22Rv1 (cell line): ENCODE measurements at regions not wholly inside any gene's neighbourhood (a gene's known extent, or its start where the extent isn't known, plus 50 kb on each side); places are given as distances from the start of the nearest gene placed in this dataset.

Experiments
- H3K27ac ChIP-seq: fragments of 450-650 bp; 2 replicates; pipeline ENCODE4 v1.5.1; 2017
- ZFX ChIP-seq: fragments of 450-650 bp; IDR thresholded peaks from 2 replicates; pipeline ENCODE4 v1.6.1; 2017; ENCODE audit warnings: antibody characterized with exemption, borderline replicate concordance
- TF ChIP-seq, protein P1 (sequence below): fragments of 450-650 bp; IDR thresholded peaks from 2 replicates; pipeline ENCODE4 v1.5.1; 2017; ENCODE audit warnings: mild to moderate bottlenecking

DNA sequence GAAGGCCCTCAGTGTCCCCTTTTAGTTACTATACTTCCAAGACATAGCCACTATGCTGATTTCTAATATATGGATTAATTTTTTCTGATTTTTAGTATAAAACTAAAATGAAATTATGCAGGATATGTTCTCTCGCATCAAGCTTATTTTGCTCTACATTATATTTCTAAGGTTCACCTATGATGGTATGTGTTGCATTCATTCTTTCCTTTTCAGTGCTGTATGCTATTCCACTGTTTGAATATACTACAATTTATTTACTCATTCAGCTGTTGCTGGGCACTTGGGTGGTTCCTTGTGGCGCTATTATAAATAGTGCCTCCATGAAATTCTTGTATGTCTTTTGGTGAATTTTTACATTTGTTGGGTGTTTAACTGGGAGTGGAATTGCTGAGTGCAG lies 230.3 kb downstream of the ATG4C start:
- TF ChIP-seq, protein P1, sequence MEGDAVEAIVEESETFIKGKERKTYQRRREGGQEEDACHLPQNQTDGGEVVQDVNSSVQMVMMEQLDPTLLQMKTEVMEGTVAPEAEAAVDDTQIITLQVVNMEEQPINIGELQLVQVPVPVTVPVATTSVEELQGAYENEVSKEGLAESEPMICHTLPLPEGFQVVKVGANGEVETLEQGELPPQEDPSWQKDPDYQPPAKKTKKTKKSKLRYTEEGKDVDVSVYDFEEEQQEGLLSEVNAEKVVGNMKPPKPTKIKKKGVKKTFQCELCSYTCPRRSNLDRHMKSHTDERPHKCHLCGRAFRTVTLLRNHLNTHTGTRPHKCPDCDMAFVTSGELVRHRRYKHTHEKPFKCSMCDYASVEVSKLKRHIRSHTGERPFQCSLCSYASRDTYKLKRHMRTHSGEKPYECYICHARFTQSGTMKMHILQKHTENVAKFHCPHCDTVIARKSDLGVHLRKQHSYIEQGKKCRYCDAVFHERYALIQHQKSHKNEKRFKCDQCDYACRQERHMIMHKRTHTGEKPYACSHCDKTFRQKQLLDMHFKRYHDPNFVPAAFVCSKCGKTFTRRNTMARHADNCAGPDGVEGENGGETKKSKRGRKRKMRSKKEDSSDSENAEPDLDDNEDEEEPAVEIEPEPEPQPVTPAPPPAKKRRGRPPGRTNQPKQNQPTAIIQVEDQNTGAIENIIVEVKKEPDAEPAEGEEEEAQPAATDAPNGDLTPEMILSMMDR = no peak
- no peak for TF ChIP-seq ZFX
- no peak overlapping the region for H3K27ac ChIP-seq

GRCh38 chr1:63022319-63022718 lies 238.4 kb downstream of the ATG4C start:
- no peak for TF ChIP-seq ZFX
- TF ChIP-seq, protein P1 = no peak
- no peak overlapping the region for H3K27ac ChIP-seq

GRCh38 chr1:63023171-63023570 lies 239.2 kb downstream of the ATG4C start:
- no peak overlapping the region for H3K27ac ChIP-seq
- TF ChIP-seq ZFX = no peak
- TF ChIP-seq, protein P1 = no peak

DNA sequence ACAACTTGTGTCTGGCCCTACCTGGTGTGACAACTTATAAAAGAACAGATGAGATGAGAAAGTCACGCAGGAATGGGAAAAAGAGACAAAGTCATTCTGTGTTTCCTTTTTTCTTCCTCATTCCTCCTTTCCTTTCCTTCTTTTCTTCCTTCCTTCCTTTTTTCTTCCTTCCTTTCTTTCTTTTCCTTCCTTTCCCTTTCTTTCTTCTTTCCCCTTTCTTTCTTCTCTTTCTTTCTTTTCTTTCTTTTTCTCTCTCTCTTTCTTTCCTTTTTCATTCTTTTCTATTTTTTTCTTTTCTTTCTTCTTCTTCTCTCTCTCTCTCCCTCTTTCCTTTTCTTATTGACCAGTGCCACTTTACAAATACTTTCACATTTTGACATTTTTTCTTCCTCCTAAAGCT lies 239.7 kb downstream of the ATG4C start:
- TF ChIP-seq ZFX = no peak
- TF ChIP-seq, protein P1 = no peak
- no peak overlapping the region for H3K27ac ChIP-seq

- H3K27ac ChIP-seq = no peak overlapping the region
- TF ChIP-seq, protein P1 = no peak
- TF ChIP-seq ZFX = no peak
Measured at GRCh38 chr1:63024132-63024531, 240.2 kb downstream of the ATG4C start.

- TF ChIP-seq, protein P1 = no peak
- no peak for TF ChIP-seq ZFX
Measured at GRCh38 chr1:63027176-63027575, 243.2 kb downstream of the ATG4C start.

GRCh38 chr1:63032171-63032570 lies 248.2 kb downstream of the ATG4C start:
- no peak for TF ChIP-seq ZFX
- H3K27ac ChIP-seq = no peak overlapping the region

More at GRCh38 chr1:63027176-63027575, 243.2 kb downstream of the ATG4C start:
- H3K27ac ChIP-seq = no peak overlapping the region

- no peak overlapping the region for H3K27ac ChIP-seq
- TF ChIP-seq, protein P1 = no peak
- TF ChIP-seq ZFX = no peak
Measured at GRCh38 chr1:63033211-63033610, 249.3 kb downstream of the ATG4C start.
